H1 (cell line): ENCODE measurements at regions not wholly inside any gene's neighbourhood (a gene's known extent, or its start where the extent isn't known, plus 50 kb on each side); places are given as distances from the start of the nearest gene placed in this dataset.

Experiments
- CTCF ChIA-PET: fragments of 300-600 bp; sonication (Branson Sonifier 250); formaldehyde crosslinking; loops from one replicate; lab custom pipeline; 2021; ENCODE audit not compliant: partially characterized antibody; lab: Charles Lee
- POLR2A ChIA-PET: fragments of 300-600 bp; sonication (Branson Sonifier 250); formaldehyde crosslinking; loops from one replicate; lab custom pipeline; 2021; ENCODE audit warnings: inconsistent platforms; ENCODE audit not compliant: partially characterized antibody; lab: Charles Lee
- DNase-seq, 2 experiments: peaks; one replicate each; pipeline versions ENCODE4 v3.0.0 to v3.0.0-alpha.2; 2010 to 2022; ENCODE audit warnings: low spot score in 2 of 2, low read depth in 1 of 2, mixed read lengths in 1 of 2
- FAIRE-seq: peaks from 2 replicates; lab custom pipeline; 2011; peaks lifted over from hg19 to GRCh38; lab: Jason Lieb, UNC
- H2AFZ ChIP-seq: 2 replicates; pipeline ENCODE4 v1.8.1; 2012; ENCODE audit warnings: low read length, inconsistent platforms
- H2AK5ac ChIP-seq: 2 replicates; pipeline ENCODE4 v1.6.1; 2013; ENCODE audit warnings: low read depth, low read length
- H2BK120ac ChIP-seq: replicated peaks from 2 replicates; pipeline ENCODE3; 2013; ENCODE audit warnings: low read depth, low read length, inconsistent platforms
- H2BK12ac ChIP-seq: 2 replicates; pipeline ENCODE4 v1.6.1; 2013; ENCODE audit warnings: low read depth, low read length
- H2BK15ac ChIP-seq: 2 replicates; pipeline ENCODE4 v1.6.1; 2013; ENCODE audit warnings: low read length
- H2BK20ac ChIP-seq: 2 replicates; pipeline ENCODE4 v1.6.1; 2013; ENCODE audit warnings: low read length
- H2BK5ac ChIP-seq: 2 replicates; pipeline ENCODE4 v1.6.1; 2013; ENCODE audit warnings: low read depth, low read length
- H3K14ac ChIP-seq: 2 replicates; pipeline ENCODE4 v1.6.1; 2013; ENCODE audit warnings: inconsistent platforms; ENCODE audit not compliant: insufficient read length
- H3K18ac ChIP-seq: 2 replicates; pipeline ENCODE4 v1.6.1; 2013; ENCODE audit warnings: low read length; ENCODE audit errors: extremely low read depth
- H3K23ac ChIP-seq: 2 replicates; pipeline ENCODE4 v1.6.1; 2013; ENCODE audit warnings: inconsistent platforms; ENCODE audit not compliant: insufficient read length
- H3K23me2 ChIP-seq: 2 replicates; pipeline ENCODE4 v1.6.1; 2013; ENCODE audit warnings: low read depth, low read length
- H3K27ac ChIP-seq: 2 replicates; pipeline ENCODE4 v1.6.1; 2011; ENCODE audit warnings: low read depth, low read length, inconsistent platforms
- H3K27me3 ChIP-seq, 4 experiments: replicated peaks in 1 of 4; 1 replicate in 1 of 4; 2 replicates in 3 of 4; pipeline versions ENCODE4 v1.6.1 to v1.8.1; 2011 to 2013; ENCODE audit warnings: low read length in 3 of 4, mild to moderate bottlenecking in 3 of 4, inconsistent platforms in 2 of 4, mixed read lengths in 2 of 4, moderate library complexity in 1 of 4; ENCODE audit not compliant: control insufficient read depth in 3 of 4, insufficient read depth in 3 of 4; ENCODE audit errors: extremely low read depth in 1 of 4
- H3K36me3 ChIP-seq, 4 experiments: 2 replicates each; pipeline versions ENCODE4 v1.6.1 to v1.8.1; 2011 to 2013; ENCODE audit warnings: mild to moderate bottlenecking in 4 of 4, low read length in 3 of 4, moderate library complexity in 2 of 4, control low read depth in 1 of 4, inconsistent platforms in 1 of 4; ENCODE audit not compliant: insufficient read depth in 4 of 4, control insufficient read depth in 2 of 4
- H3K4ac ChIP-seq: replicated peaks from 2 replicates; pipeline ENCODE3; 2013; ENCODE audit warnings: low read length, low read depth, mixed read lengths, inconsistent platforms; ENCODE audit not compliant: insufficient read length
- H3K4me1 ChIP-seq, 4 experiments: replicated peaks in 1 of 4; 1 replicate in 1 of 4; 2 replicates in 3 of 4; pipeline versions ENCODE4 v1.6.1 to v1.8.1; 2011 to 2013; ENCODE audit warnings: low read length in 3 of 4, inconsistent platforms in 2 of 4, mixed read lengths in 1 of 4; ENCODE audit not compliant: insufficient read depth in 4 of 4, control insufficient read depth in 3 of 4
- H3K4me2 ChIP-seq, 2 experiments: 2 replicates each; pipeline versions ENCODE4 v1.6.1 to v1.8.1; 2011 to 2013; ENCODE audit warnings: low read depth in 2 of 2, low read length in 2 of 2, control low read depth in 1 of 2, inconsistent platforms in 1 of 2, mild to moderate bottlenecking in 1 of 2; ENCODE audit not compliant: insufficient read depth in 1 of 2
- H3K4me3 ChIP-seq, 4 experiments: fragments of 200-600, 300-600 bp in 1 of 4; sonication (generic), shearing (Covaris generic), sonication (Bioruptor Twin) in 1 of 4; 2 replicates each; pipeline versions ENCODE4 v1.5.1 to v1.8.1; 2011 to 2016; ENCODE audit warnings: low read length in 4 of 4, low read depth in 3 of 4, control low read depth in 2 of 4, inconsistent platforms in 2 of 4, mild to moderate bottlenecking in 2 of 4, mixed read lengths in 1 of 4, moderate library complexity in 1 of 4; ENCODE audit not compliant: insufficient read depth in 2 of 4; ENCODE audit errors: extremely low read depth in 1 of 4
- H3K56ac ChIP-seq: replicated peaks from 2 replicates; pipeline ENCODE3; 2013; ENCODE audit warnings: low read depth, mild to moderate bottlenecking, mixed read lengths, low read length, inconsistent platforms; ENCODE audit not compliant: insufficient read length
- H3K79me1 ChIP-seq: 2 replicates; pipeline ENCODE4 v1.6.1; 2013; ENCODE audit warnings: low read depth, low read length, control low read depth
- H3K79me2 ChIP-seq, 2 experiments: 2 replicates each; pipeline versions ENCODE4 v1.6.1 to v1.8.1; 2012 to 2013; ENCODE audit warnings: low read length in 2 of 2, mild to moderate bottlenecking in 2 of 2, inconsistent platforms in 1 of 2; ENCODE audit not compliant: insufficient read depth in 2 of 2, control insufficient read depth in 1 of 2
- H3K9ac ChIP-seq, 4 experiments: replicated peaks in 1 of 4; 1 replicate in 1 of 4; 2 replicates in 3 of 4; pipeline versions ENCODE4 v1.6.1 to v1.8.1; 2011 to 2013; ENCODE audit warnings: low read depth in 3 of 4, low read length in 3 of 4, control low read depth in 2 of 4, mild to moderate bottlenecking in 2 of 4, moderate library complexity in 2 of 4, inconsistent platforms in 1 of 4; ENCODE audit errors: extremely low read depth in 1 of 4
- H3K9me3 ChIP-seq, 2 experiments: 2 replicates each; pipeline versions ENCODE4 v1.6.1 to v1.8.1; 2012 to 2013; ENCODE audit warnings: mild to moderate bottlenecking in 2 of 2, moderate library complexity in 2 of 2, control low read depth in 1 of 2, inconsistent platforms in 1 of 2, low read depth in 1 of 2, low read length in 1 of 2, mixed read lengths in 1 of 2; ENCODE audit not compliant: insufficient read depth in 2 of 2
- H4K20me1 ChIP-seq, 2 experiments: replicated peaks in 1 of 2; 2 replicates each; pipeline versions ENCODE3 to v1.8.1; 2011 to 2013; ENCODE audit warnings: inconsistent platforms in 2 of 2, low read length in 2 of 2, mild to moderate bottlenecking in 1 of 2; ENCODE audit not compliant: insufficient read depth in 2 of 2, control insufficient read depth in 1 of 2
- H4K5ac ChIP-seq: 2 replicates; pipeline ENCODE4 v1.6.1; 2013; ENCODE audit warnings: low read length, low read depth, mixed read lengths, inconsistent platforms; ENCODE audit not compliant: insufficient read length
- H4K8ac ChIP-seq: 2 replicates; pipeline ENCODE4 v1.8.0; 2013; ENCODE audit warnings: mild to moderate bottlenecking, moderate library complexity, low read length, inconsistent platforms; ENCODE audit not compliant: insufficient read depth; ENCODE audit errors: extremely low read depth
- H4K91ac ChIP-seq: replicated peaks from 2 replicates; pipeline ENCODE3; 2013; ENCODE audit warnings: low read length, mixed read lengths, inconsistent platforms; ENCODE audit not compliant: insufficient read length
- CTBP2 ChIP-seq: IDR thresholded peaks from 2 replicates; pipeline ENCODE4 v1.7.0; 2011; ENCODE audit warnings: borderline replicate concordance, mild to moderate bottlenecking, moderate library complexity, mixed read lengths, low read length; ENCODE audit not compliant: insufficient read depth, insufficient read length
- GTF2F1 ChIP-seq: IDR thresholded peaks from 2 replicates; pipeline ENCODE4 v1.6.1; 2012; ENCODE audit warnings: low read depth, low read length, improper control_type of control experiment, borderline replicate concordance
- JUND ChIP-seq: IDR thresholded peaks from 2 replicates; pipeline ENCODE4 v1.6.1; 2011; ENCODE audit warnings: mild to moderate bottlenecking, improper control_type of control experiment, low read length
- POLR2AphosphoS5 ChIP-seq: IDR thresholded peaks from 2 replicates; pipeline ENCODE4 v1.6.1; 2011; ENCODE audit warnings: low read depth, low read length
- TAF7 ChIP-seq: optimal IDR thresholded peaks from 2 replicates; pipeline ENCODE3; 2011; ENCODE audit warnings: low read depth, mild to moderate bottlenecking, inconsistent platforms, low read length, moderate library complexity, borderline replicate concordance
- WGBS, 2 experiments: shearing (Covaris generic) in 1 of 2; methylation state at CpG; one replicate each; pipeline versions ENCODE4 v1.1.6 to v1.1.7; 2013 to 2015; ENCODE audit warnings: low lambda C conversion rate in 2 of 2, mixed read lengths in 2 of 2, inconsistent platforms in 1 of 2, low coverage in 1 of 2, missing lambda C conversion rate in 1 of 2; ENCODE audit not compliant: insufficient replicate concordance in 2 of 2, insufficient coverage in 1 of 2, insufficient read length in 1 of 2; ENCODE audit errors: extremely low coverage in 1 of 2, missing lambda C conversion rate in 1 of 2; 5-methylcytosine and 5-hydroxymethylcytosine counted together
- TF ChIP-seq, protein P1 (sequence below), 3 experiments: IDR thresholded peaks; 1 replicate in 2 of 3; 2 replicates in 1 of 3; pipeline versions ENCODE4 v1.5.1 to v1.6.1; 2011; ENCODE audit warnings: low read length in 3 of 3, mild to moderate bottlenecking in 3 of 3, inconsistent platforms in 2 of 3, low read depth in 1 of 3, moderate library complexity in 1 of 3; ENCODE audit not compliant: insufficient read depth in 1 of 3; ENCODE audit errors: control extremely low read depth in 1 of 3

DNA sequence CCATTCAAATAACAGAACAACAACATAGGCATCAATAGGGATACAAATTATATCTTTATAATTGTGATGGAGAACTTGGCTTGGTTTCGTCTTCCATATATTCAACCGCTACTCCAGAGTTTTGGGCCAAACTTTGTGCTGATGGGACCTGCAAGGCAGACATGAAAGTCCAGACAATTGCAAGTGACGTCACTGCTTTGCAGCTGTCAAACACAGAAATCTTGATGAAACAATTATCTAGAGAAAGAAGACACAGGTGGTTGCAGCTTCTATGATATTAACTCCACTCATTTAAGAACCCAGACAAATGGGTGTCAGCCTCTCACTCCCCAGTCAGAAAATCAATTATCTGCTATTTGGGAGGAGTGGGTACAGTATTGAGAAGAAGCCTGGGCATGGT, 390.6 kb downstream of the NUF2 start:
- no peak for FAIRE-seq
- H3K4me2 ChIP-seq, result no peak overlapping the region
- H3K9me3 ChIP-seq, result no peaks in the 10 kb centered on the region
- no peak overlapping the region for H3K56ac ChIP-seq
- no peak overlapping the region for H3K27ac ChIP-seq
- H2BK20ac ChIP-seq, result no peak overlapping the region
- H2AK5ac ChIP-seq, result no peak overlapping the region
- no peak overlapping the region for H3K4me3 ChIP-seq
- H3K4ac ChIP-seq, result no peak overlapping the region
- DNase-seq, result no peak
- no peaks in the 10 kb centered on the region for H3K79me1 ChIP-seq
- H2BK15ac ChIP-seq, result no peak overlapping the region
- H3K79me2 ChIP-seq, result no peaks in the 10 kb centered on the region
- no peak overlapping the region for H2AFZ ChIP-seq
- H4K8ac ChIP-seq, result no peak overlapping the region
- no peak overlapping the region for H3K9ac ChIP-seq
- H4K91ac ChIP-seq, result no peak overlapping the region
- no peak overlapping the region for H3K14ac ChIP-seq
- no peaks in the 10 kb centered on the region for H4K20me1 ChIP-seq
- no peaks in the 10 kb centered on the region; a peak in 1 of 7 replicates for H3K27me3 ChIP-seq
- H2BK5ac ChIP-seq, result no peak overlapping the region
- ChIA-PET POLR2A (no interaction called here), CTCF (no interaction called here)
- 92% methylated on average over 3 of the region's 3 CpGs; no CpG with 5 or more reads in 1 of the 2 experiments for WGBS, 2 experiments
- TF ChIP-seq GTF2F1 (no peak), CTBP2 (no peak), JUND (no peak), TAF7 (no peak), POLR2AphosphoS5 (no peak)
- TF ChIP-seq, protein P1, sequence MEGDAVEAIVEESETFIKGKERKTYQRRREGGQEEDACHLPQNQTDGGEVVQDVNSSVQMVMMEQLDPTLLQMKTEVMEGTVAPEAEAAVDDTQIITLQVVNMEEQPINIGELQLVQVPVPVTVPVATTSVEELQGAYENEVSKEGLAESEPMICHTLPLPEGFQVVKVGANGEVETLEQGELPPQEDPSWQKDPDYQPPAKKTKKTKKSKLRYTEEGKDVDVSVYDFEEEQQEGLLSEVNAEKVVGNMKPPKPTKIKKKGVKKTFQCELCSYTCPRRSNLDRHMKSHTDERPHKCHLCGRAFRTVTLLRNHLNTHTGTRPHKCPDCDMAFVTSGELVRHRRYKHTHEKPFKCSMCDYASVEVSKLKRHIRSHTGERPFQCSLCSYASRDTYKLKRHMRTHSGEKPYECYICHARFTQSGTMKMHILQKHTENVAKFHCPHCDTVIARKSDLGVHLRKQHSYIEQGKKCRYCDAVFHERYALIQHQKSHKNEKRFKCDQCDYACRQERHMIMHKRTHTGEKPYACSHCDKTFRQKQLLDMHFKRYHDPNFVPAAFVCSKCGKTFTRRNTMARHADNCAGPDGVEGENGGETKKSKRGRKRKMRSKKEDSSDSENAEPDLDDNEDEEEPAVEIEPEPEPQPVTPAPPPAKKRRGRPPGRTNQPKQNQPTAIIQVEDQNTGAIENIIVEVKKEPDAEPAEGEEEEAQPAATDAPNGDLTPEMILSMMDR (IDR thresholded peaks at IDR 0.05; ENCODE audit: control extremely low read depth in 1 of 3, insufficient read depth in 1 of 3, low read depth in 1 of 3, low read length in 3 of 3), result no peak
- no peak overlapping the region for H2BK12ac ChIP-seq
- no peaks in the 10 kb centered on the region for H3K4me1 ChIP-seq
- no peak overlapping the region for H3K18ac ChIP-seq
- H2BK120ac ChIP-seq, result no peak overlapping the region
- H4K5ac ChIP-seq, result no peak overlapping the region
- H3K23me2 ChIP-seq, result no peaks in the 10 kb centered on the region; the same call in 1 of the 2 replicates
- no peak overlapping the region for H3K23ac ChIP-seq
- no peaks in the 10 kb centered on the region for H3K36me3 ChIP-seq
